GM23338 (cell line): ENCODE measurements at regions not wholly inside any gene's neighbourhood (a gene's known extent, or its start where the extent isn't known, plus 50 kb on each side); places are given as distances from the start of the nearest gene placed in this dataset.

Source experiments
- ATAC-seq: fragments of 200-7000 bp; cut with Tn5 transposase; 3 replicates; pipeline ENCODE4 v1.9.1; 2020
- DNase-seq: peaks from one replicate; pipeline ENCODE4 v3.0.0-alpha.2; 2015; ENCODE audit warnings: low spot score
- H2AFZ ChIP-seq: fragments of 200-600 bp; sonication (generic); 2 replicates; pipeline ENCODE4 v1.8.0; 2016; ENCODE audit warnings: antibody characterized with exemption, mild to moderate bottlenecking, moderate library complexity
- H3F3A ChIP-seq: fragments of 200-600 bp; sonication (generic); replicated peaks from 2 replicates; pipeline ENCODE4 v1.8.0; 2017; ENCODE audit warnings: antibody characterized with exemption, mixed run types, low read depth
- H3K27ac ChIP-seq: fragments of 200-600 bp; sonication (generic); 2 replicates; pipeline ENCODE4 v1.6.1; 2016; ENCODE audit warnings: low read depth
- H3K27me3 ChIP-seq: fragments of 200-600 bp; sonication (generic); 2 replicates; pipeline ENCODE4 v1.8.0; 2016; ENCODE audit warnings: mild to moderate bottlenecking, mixed run types, moderate library complexity; ENCODE audit not compliant: insufficient read depth
- H3K36me3 ChIP-seq: fragments of 200-600 bp; sonication (generic); 2 replicates; pipeline ENCODE4 v1.8.0; 2016; ENCODE audit warnings: mild to moderate bottlenecking; ENCODE audit not compliant: insufficient read depth
- H3K4me1 ChIP-seq: fragments of 200-600 bp; sonication (generic); 2 replicates; pipeline ENCODE4 v1.8.0; 2016; ENCODE audit warnings: mild to moderate bottlenecking, moderate library complexity; ENCODE audit not compliant: insufficient read depth
- H3K4me2 ChIP-seq: fragments of 200-600 bp; sonication (generic); 2 replicates; pipeline ENCODE4 v1.7.1; 2017; ENCODE audit warnings: mixed run types
- H3K4me3 ChIP-seq: fragments of 200-600 bp; sonication (generic); 2 replicates; pipeline ENCODE4 v1.6.1; 2016; ENCODE audit warnings: mixed run types
- H3K79me2 ChIP-seq: fragments of 200-600 bp; sonication (generic); replicated peaks from 2 replicates; pipeline ENCODE4 v1.8.0; 2017; ENCODE audit warnings: mild to moderate bottlenecking; ENCODE audit not compliant: insufficient read depth
- H3K9me2 ChIP-seq: fragments of 200-600 bp; sonication (generic); 2 replicates; pipeline ENCODE4 v1.8.0; 2017; ENCODE audit not compliant: insufficient read depth
- H4K20me1 ChIP-seq: fragments of 200-600 bp; sonication (generic); replicated peaks from 2 replicates; pipeline ENCODE4 v1.8.0; 2017; ENCODE audit warnings: mild to moderate bottlenecking; ENCODE audit not compliant: insufficient read depth
- H3K27ac Mint-ChIP-seq: 2 replicates; pipeline ENCODE4 v1.8.0; 2020; ENCODE audit warnings: inconsistent platforms, mild to moderate bottlenecking, moderate library complexity, mixed read lengths
- H3K27me3 Mint-ChIP-seq: 3 replicates; pipeline ENCODE4 v1.8.0; 2022; ENCODE audit warnings: low read depth, mild to moderate bottlenecking, moderate library complexity, mixed read lengths, inconsistent platforms; ENCODE audit not compliant: insufficient read depth, poor library complexity
- H3K36me3 Mint-ChIP-seq: 3 replicates; pipeline ENCODE4 v1.8.0; 2021; ENCODE audit warnings: low read depth, mild to moderate bottlenecking, inconsistent platforms, moderate library complexity, mixed read lengths
- H3K4me1 Mint-ChIP-seq: 3 replicates; pipeline ENCODE4 v1.8.0; 2020; ENCODE audit warnings: mild to moderate bottlenecking, inconsistent platforms, mixed read lengths
- H3K4me3 Mint-ChIP-seq: 3 replicates; pipeline ENCODE4 v1.8.0; 2021; ENCODE audit warnings: moderate library complexity, mild to moderate bottlenecking, inconsistent platforms, mixed read lengths
- H3K9me3 Mint-ChIP-seq: 3 replicates; pipeline ENCODE4 v1.8.0; 2020; ENCODE audit warnings: moderate library complexity, mild to moderate bottlenecking, inconsistent platforms, mixed read lengths
- CREB1 ChIP-seq: fragments of 250-450 bp; sonication (Bioruptor Pico); IDR thresholded peaks from 2 replicates; pipeline ENCODE4 v1.5.0; 2020; ENCODE audit warnings: low read depth, mild to moderate bottlenecking, moderate library complexity
- CTCF ChIP-seq, 2 experiments: fragments of 200-600 bp in 1 of 2; sonication (generic) in 1 of 2; conservative IDR thresholded peaks; 2 replicates each; pipeline versions ENCODE4 v1.5.1 to v1.6.1; 2016 to 2017; ENCODE audit warnings: antibody characterized with exemption in 2 of 2, low read depth in 2 of 2, mild to moderate bottlenecking in 2 of 2, moderate library complexity in 1 of 2
- ETS1 ChIP-seq: IDR thresholded peaks from 2 replicates; pipeline ENCODE4 v1.6.1; 2016; ENCODE audit warnings: antibody characterized with exemption
- EZH2 ChIP-seq: fragments of 200-600 bp; sonication (generic); IDR thresholded peaks from one replicate; pipeline ENCODE4 v1.8.0; 2017; ENCODE audit warnings: antibody characterized with exemption, mild to moderate bottlenecking, low read depth; ENCODE audit not compliant: unreplicated experiment
- EZH2phosphoT487 ChIP-seq: fragments of 200-600 bp; sonication (generic); IDR thresholded peaks from one replicate; pipeline ENCODE4 v1.8.1; 2018; ENCODE audit warnings: antibody characterized with exemption; ENCODE audit not compliant: unreplicated experiment
- JUNB ChIP-seq: IDR thresholded peaks from one replicate; pipeline ENCODE4 v1.6.1; 2016; ENCODE audit warnings: antibody characterized with exemption; ENCODE audit not compliant: unreplicated experiment
- NANOG ChIP-seq: IDR thresholded peaks from 2 replicates; pipeline ENCODE4 v1.6.1; 2016; ENCODE audit warnings: antibody characterized with exemption, borderline replicate concordance
- POLR2AphosphoS5 ChIP-seq: IDR thresholded peaks from 2 replicates; pipeline ENCODE4 v1.6.1; 2016; ENCODE audit warnings: antibody characterized with exemption, low read depth
- REST ChIP-seq: IDR thresholded peaks from one replicate; pipeline ENCODE4 v1.6.1; 2018; ENCODE audit warnings: antibody characterized with exemption; ENCODE audit not compliant: unreplicated experiment
- STAT1 ChIP-seq: IDR thresholded peaks from one replicate; pipeline ENCODE4 v1.6.1; 2016; ENCODE audit warnings: antibody characterized with exemption; ENCODE audit not compliant: unreplicated experiment
- ZNF114 ChIP-seq: fragments of 250-450 bp; sonication (Bioruptor Pico); IDR thresholded peaks from 2 replicates; pipeline ENCODE4 v1.5.0; 2020; ENCODE audit warnings: mild to moderate bottlenecking, moderate library complexity
- ZNF331 ChIP-seq: fragments of 250-450 bp; sonication (Bioruptor Pico); IDR thresholded peaks from 2 replicates; pipeline ENCODE4 v1.5.0; 2020; ENCODE audit warnings: low read depth, mild to moderate bottlenecking, moderate library complexity
- ZNF462 ChIP-seq: fragments of 250-450 bp; sonication (Bioruptor Pico); IDR thresholded peaks from 2 replicates; pipeline ENCODE4 v1.5.0; 2020; ENCODE audit warnings: mild to moderate bottlenecking, moderate library complexity

GRCh38 chr12:97848051-97848450, 385.4 kb downstream of the RMST start:
- Histone ChIP-seq H3K4me2 (no peak overlapping the region), H3K27me3 (no peaks in the 10 kb centered on the region), H3K9me2 (peaks cover 11% of the 10 kb centered on the region; the same call in 1 of the 2 replicates), H4K20me1 (no peaks in the 10 kb centered on the region), H2AFZ (no peak overlapping the region), H3K27ac (no peak overlapping the region), H3K4me1 (peaks cover 12% of the 10 kb centered on the region), H3F3A (no peaks in the 10 kb centered on the region), H3K36me3 (no peaks in the 10 kb centered on the region), H3K4me3 (no peak overlapping the region), H3K79me2 (no peaks in the 10 kb centered on the region)
- Mint-ChIP-seq H3K4me1 (peaks cover 13% of the 10 kb centered on the region), H3K9me3 (no peaks in the 10 kb centered on the region; the same call in 1 of the 3 replicates), H3K27me3 (no peaks in the 10 kb centered on the region), H3K27ac (no peak overlapping the region), H3K36me3 (no peaks in the 10 kb centered on the region), H3K4me3 (no peak overlapping the region)
- ATAC-seq (no peak), DNase-seq (no peak)
- TF ChIP-seq EZH2phosphoT487 (no peak), ZNF114 (no peak), ZNF462 (CRISPR knock-in tag) (no peak), REST (no peak), CREB1 (CRISPR knock-in tag) (no peak), CTCF (conservative IDR thresholded peaks at IDR 0.05; ENCODE audit: low read depth in 2 of 2) (no peak), EZH2 (no peak), JUNB (no peak), ZNF331 (CRISPR knock-in tag) (no peak), NANOG (no peak), STAT1 (no peak), ETS1 (no peak), POLR2AphosphoS5 (no peak)
